Kidney epithelial cell (primary cell): ENCODE measurements at regions not wholly inside any gene's neighbourhood (a gene's known extent, or its start where the extent isn't known, plus 50 kb on each side); places are given as distances from the start of the nearest gene placed in this dataset.

Experiments
- DNase-seq: peaks from one replicate; pipeline ENCODE4 v3.0.0-alpha.2; 2010; ENCODE audit warnings: low read depth
- H3K27me3 ChIP-seq: 2 replicates; pipeline ENCODE4 v1.6.0; 2011; ENCODE audit warnings: low read length; ENCODE audit not compliant: control insufficient read depth, insufficient read depth
- H3K36me3 ChIP-seq: 2 replicates; pipeline ENCODE4 v1.5.1; 2011; ENCODE audit warnings: low read length; ENCODE audit not compliant: control insufficient read depth, insufficient read depth
- H3K4me3 ChIP-seq: 2 replicates; pipeline ENCODE4 v1.5.1; 2011; ENCODE audit warnings: low read depth, mild to moderate bottlenecking, control low read depth, low read length
- CTCF ChIP-seq: IDR thresholded peaks from 2 replicates; pipeline ENCODE4 v1.5.1; 2011; ENCODE audit warnings: mild to moderate bottlenecking, moderate library complexity, low read length, control low read depth, inconsistent platforms; ENCODE audit not compliant: insufficient read depth, poor library complexity, severe bottlenecking

- no peak for DNase-seq
- H3K27me3 ChIP-seq, result no peaks in the 10 kb centered on the region
- no peak for TF ChIP-seq CTCF
- no peaks in the 10 kb centered on the region for H3K36me3 ChIP-seq
- no peak overlapping the region for H3K4me3 ChIP-seq
Observed at GRCh38 chr2:142445551-142446072, 314.8 kb upstream of the LRP1B start.

- no peak for TF ChIP-seq CTCF
- no peak for DNase-seq
- H3K4me3 ChIP-seq, result no peak overlapping the region
- no peaks in the 10 kb centered on the region for H3K27me3 ChIP-seq
- no peaks in the 10 kb centered on the region for H3K36me3 ChIP-seq
Observed at GRCh38 chr2:142445023-142445422, 314.2 kb upstream of the LRP1B start.

GRCh38 chr2:142435847-142436246, 305.0 kb upstream of the LRP1B start:
- no peak for TF ChIP-seq CTCF
- no peak overlapping the region for H3K4me3 ChIP-seq
- H3K36me3 ChIP-seq, result no peaks in the 10 kb centered on the region

GRCh38 chr2:142426064-142426463, 295.2 kb upstream of the LRP1B start:
- Histone ChIP-seq H3K4me3 (no peak overlapping the region), H3K36me3 (no peaks in the 10 kb centered on the region), H3K27me3 (no peaks in the 10 kb centered on the region)
- TF ChIP-seq CTCF, result no peak
- no peak for DNase-seq

More at GRCh38 chr2:142435847-142436246, 305.0 kb upstream of the LRP1B start:
- H3K27me3 ChIP-seq, result no peaks in the 10 kb centered on the region
- no peak for DNase-seq

- no peak for TF ChIP-seq CTCF
- H3K36me3 ChIP-seq, result no peaks in the 10 kb centered on the region
Observed at GRCh38 chr2:142425551-142425950, 294.7 kb upstream of the LRP1B start.

GRCh38 chr2:142423603-142424002, 292.8 kb upstream of the LRP1B start:
- H3K36me3 ChIP-seq, result no peaks in the 10 kb centered on the region
- no peak overlapping the region for H3K4me3 ChIP-seq
- no peaks in the 10 kb centered on the region for H3K27me3 ChIP-seq
- TF ChIP-seq CTCF, result no peak
- no peak for DNase-seq

More at GRCh38 chr2:142425551-142425950, 294.7 kb upstream of the LRP1B start:
- DNase-seq, result no peak
- H3K27me3 ChIP-seq, result no peaks in the 10 kb centered on the region
- no peak overlapping the region for H3K4me3 ChIP-seq
